A673 (cell line): ENCODE measurements at regions not wholly inside any gene's neighbourhood (a gene's known extent, or its start where the extent isn't known, plus 50 kb on each side); places are given as distances from the start of the nearest gene placed in this dataset.

ENCODE experiments used
- BruUV-seq: library from RNA; stranded (reverse); fragments of 400-500 nt; replicated peaks from 2 replicates; lab custom pipeline; 2021; lab: Mats Ljungman, UMichigan
- CTCF ChIA-PET: fragments of 300-600 bp; sonication (Branson Sonifier 250); formaldehyde crosslinking; loops from one replicate; lab custom pipeline; 2022; ENCODE audit warnings: antibody characterized with exemption; lab: Charles Lee
- POLR2A ChIA-PET: fragments of 300-600 bp; sonication (Branson Sonifier 250); formaldehyde crosslinking; loops from one replicate; lab custom pipeline; 2022; ENCODE audit warnings: antibody characterized with exemption; ENCODE audit not compliant: low non-redundant PET; lab: Charles Lee
- DNase-seq: peaks from one replicate; pipeline ENCODE4 v3.0.0-alpha.2; 2015; ENCODE audit warnings: low spot score
- H3K27ac ChIP-seq: fragments of 200-600 bp; sonication (generic); 2 replicates; pipeline ENCODE4 v1.5.1; 2016; ENCODE audit warnings: mixed run types, low read depth, mild to moderate bottlenecking, mixed read lengths, antibody characterized with exemption, low read length; ENCODE audit not compliant: poor library complexity, severe bottlenecking
- H3K27me3 ChIP-seq: fragments of 200-600 bp; sonication (generic); replicated peaks from 2 replicates; pipeline ENCODE4 v1.6.1; 2017; ENCODE audit warnings: mixed run types, low read depth, mild to moderate bottlenecking, mixed read lengths, antibody characterized with exemption, low read length; ENCODE audit not compliant: insufficient read depth, poor library complexity
- H3K36me3 ChIP-seq: fragments of 200-600 bp; sonication (generic); 2 replicates; pipeline ENCODE4 v1.6.1; 2016; ENCODE audit warnings: mixed run types, mild to moderate bottlenecking, mixed read lengths, antibody characterized with exemption, low read length; ENCODE audit not compliant: insufficient read depth, poor library complexity, severe bottlenecking
- H3K4me1 ChIP-seq: fragments of 200-600 bp; sonication (generic); 2 replicates; pipeline ENCODE4 v1.6.1; 2017; ENCODE audit warnings: mixed run types, mild to moderate bottlenecking, mixed read lengths, antibody characterized with exemption, low read length; ENCODE audit not compliant: insufficient read depth, poor library complexity, severe bottlenecking
- H3K4me3 ChIP-seq: fragments of 200-600 bp; sonication (generic); 2 replicates; pipeline ENCODE4 v1.5.1; 2016; ENCODE audit warnings: low read depth, mixed run types, mild to moderate bottlenecking, mixed read lengths, low read length; ENCODE audit not compliant: poor library complexity, severe bottlenecking
- H3K9me3 ChIP-seq: fragments of 200-600 bp; sonication (generic); 2 replicates; pipeline ENCODE4 v1.6.1; 2016; ENCODE audit warnings: mixed run types, low read depth, mild to moderate bottlenecking, mixed read lengths, antibody characterized with exemption, low read length; ENCODE audit not compliant: poor library complexity, severe bottlenecking
- EZH2 ChIP-seq: fragments of 200-600 bp; sonication (generic); IDR thresholded peaks from 2 replicates; pipeline ENCODE4 v1.6.1; 2017; ENCODE audit warnings: borderline replicate concordance, low read depth, mild to moderate bottlenecking, mixed read lengths, antibody characterized with exemption, low read length; ENCODE audit not compliant: poor library complexity, severe bottlenecking
- intact Hi-C: fragments of 100-400 bp; cut with micrococcal nuclease; formaldehyde crosslinking; loops from one replicate; pipeline ENCODE4 v1.10.0; 2022; ENCODE audit not compliant: unreplicated experiment
- TF ChIP-seq, protein P1 (sequence below): fragments of 300-800, 200-600 bp; sonication (generic); conservative IDR thresholded peaks from 2 replicates; pipeline ENCODE4 v1.5.1; 2017; ENCODE audit warnings: low read depth, mild to moderate bottlenecking, antibody characterized with exemption, low read length, moderate library complexity, mixed read lengths

DNA sequence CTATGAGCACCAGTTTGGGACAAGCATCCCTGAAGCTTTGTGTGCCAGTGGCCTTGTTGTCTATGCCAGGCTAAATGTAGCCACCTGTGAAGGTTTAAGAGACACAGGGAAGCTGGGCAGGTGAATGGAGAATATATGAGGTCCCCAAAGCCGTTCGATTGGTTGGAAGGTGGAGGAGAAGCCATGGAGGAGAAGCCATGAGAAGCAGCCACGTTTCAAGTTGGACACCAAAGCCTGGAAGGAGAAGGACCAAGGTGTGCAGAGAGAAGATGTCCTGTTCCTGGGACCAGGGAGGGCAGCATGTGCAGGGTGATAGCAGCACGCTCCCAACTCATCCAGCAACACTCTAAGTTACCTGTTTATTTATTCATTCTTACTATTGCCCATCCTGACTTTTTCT is 432.3 kb upstream of the TSHZ3 start:
- H3K4me3 ChIP-seq, result no peak overlapping the region
- no peak for DNase-seq
- intact Hi-C loops, result no loop called here
- POLR2A ChIA-PET, result no interaction called here
- no peaks in the 10 kb centered on the region for H3K27me3 ChIP-seq
- no TSS peak for BruUV-seq
- TF ChIP-seq, protein P1, sequence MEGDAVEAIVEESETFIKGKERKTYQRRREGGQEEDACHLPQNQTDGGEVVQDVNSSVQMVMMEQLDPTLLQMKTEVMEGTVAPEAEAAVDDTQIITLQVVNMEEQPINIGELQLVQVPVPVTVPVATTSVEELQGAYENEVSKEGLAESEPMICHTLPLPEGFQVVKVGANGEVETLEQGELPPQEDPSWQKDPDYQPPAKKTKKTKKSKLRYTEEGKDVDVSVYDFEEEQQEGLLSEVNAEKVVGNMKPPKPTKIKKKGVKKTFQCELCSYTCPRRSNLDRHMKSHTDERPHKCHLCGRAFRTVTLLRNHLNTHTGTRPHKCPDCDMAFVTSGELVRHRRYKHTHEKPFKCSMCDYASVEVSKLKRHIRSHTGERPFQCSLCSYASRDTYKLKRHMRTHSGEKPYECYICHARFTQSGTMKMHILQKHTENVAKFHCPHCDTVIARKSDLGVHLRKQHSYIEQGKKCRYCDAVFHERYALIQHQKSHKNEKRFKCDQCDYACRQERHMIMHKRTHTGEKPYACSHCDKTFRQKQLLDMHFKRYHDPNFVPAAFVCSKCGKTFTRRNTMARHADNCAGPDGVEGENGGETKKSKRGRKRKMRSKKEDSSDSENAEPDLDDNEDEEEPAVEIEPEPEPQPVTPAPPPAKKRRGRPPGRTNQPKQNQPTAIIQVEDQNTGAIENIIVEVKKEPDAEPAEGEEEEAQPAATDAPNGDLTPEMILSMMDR, result no peak
- no peak for TF ChIP-seq EZH2
- no peaks in the 10 kb centered on the region for H3K36me3 ChIP-seq
- no peak overlapping the region for H3K27ac ChIP-seq
- no peaks in the 10 kb centered on the region for H3K4me1 ChIP-seq
- CTCF ChIA-PET, result no interaction called here
- H3K9me3 ChIP-seq, result no peaks in the 10 kb centered on the region

DNA sequence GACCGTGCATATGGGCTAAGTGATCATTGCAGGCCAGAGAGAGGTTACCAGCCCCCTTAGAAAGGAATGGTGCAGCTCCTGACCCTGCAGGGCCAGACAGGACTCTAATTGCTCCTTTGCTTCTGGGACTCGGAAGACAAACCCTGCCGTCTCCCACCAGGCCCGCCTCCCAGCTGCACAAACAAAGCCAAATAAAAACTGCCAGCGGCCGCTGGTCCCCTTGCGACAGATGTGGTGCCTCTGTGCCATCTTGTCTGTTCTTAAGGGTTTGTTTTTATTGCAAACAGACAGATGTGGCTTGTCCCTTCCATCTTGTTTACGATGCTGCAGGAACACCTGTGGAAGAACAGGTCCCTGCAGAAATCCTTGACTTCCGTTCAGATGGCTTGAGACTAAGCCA is 434.4 kb upstream of the TSHZ3 start:
- no peak for DNase-seq
- Histone ChIP-seq H3K4me1 (no peaks in the 10 kb centered on the region), H3K36me3 (no peaks in the 10 kb centered on the region), H3K27ac (no peak overlapping the region), H3K27me3 (no peaks in the 10 kb centered on the region), H3K4me3 (no peak overlapping the region), H3K9me3 (no peaks in the 10 kb centered on the region)
- no TSS peak for BruUV-seq
- TF ChIP-seq, protein P1, result no peak
- TF ChIP-seq EZH2, result no peak
- ChIA-PET POLR2A (no interaction called here), CTCF (no interaction called here)
- intact Hi-C loops, result no loop called here

DNA sequence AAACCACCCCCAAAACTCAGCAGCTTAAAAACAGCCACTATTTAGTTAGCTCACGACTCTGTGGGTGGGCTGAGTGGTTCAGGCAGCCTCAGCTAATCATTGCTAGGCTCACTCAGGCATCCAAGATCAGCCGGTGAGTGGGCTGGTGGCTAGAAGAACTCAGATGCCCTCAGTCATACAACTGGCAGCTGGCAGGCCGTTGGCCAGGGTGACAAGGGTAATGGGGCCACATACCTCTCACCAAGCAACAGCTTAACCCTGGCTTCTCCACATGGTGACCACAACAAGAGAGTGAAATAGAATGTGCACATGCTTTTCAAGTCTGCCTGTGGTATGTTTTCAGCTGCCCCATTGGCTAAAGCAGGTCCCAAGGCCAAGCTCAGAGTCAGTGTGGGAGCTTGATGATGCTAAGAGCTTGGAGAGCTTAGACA is 435.4 kb upstream of the TSHZ3 start:
- POLR2A ChIA-PET, result no interaction called here
- Histone ChIP-seq H3K4me3 (no peak overlapping the region), H3K36me3 (no peaks in the 10 kb centered on the region), H3K27me3 (no peaks in the 10 kb centered on the region), H3K27ac (no peak overlapping the region), H3K4me1 (no peaks in the 10 kb centered on the region), H3K9me3 (no peaks in the 10 kb centered on the region)
- BruUV-seq, result no TSS peak
- CTCF ChIA-PET, result no interaction called here
- TF ChIP-seq EZH2, result no peak
- TF ChIP-seq, protein P1, result no peak
- intact Hi-C loops, result no loop called here
- no peak for DNase-seq
